ENCODE measurements at regions not wholly inside any gene's neighbourhood (a gene's known extent, or its start where the extent isn't known, plus 50 kb on each side); places are given as distances from the start of the nearest gene placed in this dataset.

GRCh38 chr9:78856144-78856543, 559.2 kb downstream of the PSAT1 start:
- DNase-seq (ENCODE audit: low read depth) = peak; percentile 4
- H3K4me3 ChIP-seq (ENCODE audit: low read depth, low read length) = no peak overlapping the region
- TF ChIP-seq, protein P1, sequence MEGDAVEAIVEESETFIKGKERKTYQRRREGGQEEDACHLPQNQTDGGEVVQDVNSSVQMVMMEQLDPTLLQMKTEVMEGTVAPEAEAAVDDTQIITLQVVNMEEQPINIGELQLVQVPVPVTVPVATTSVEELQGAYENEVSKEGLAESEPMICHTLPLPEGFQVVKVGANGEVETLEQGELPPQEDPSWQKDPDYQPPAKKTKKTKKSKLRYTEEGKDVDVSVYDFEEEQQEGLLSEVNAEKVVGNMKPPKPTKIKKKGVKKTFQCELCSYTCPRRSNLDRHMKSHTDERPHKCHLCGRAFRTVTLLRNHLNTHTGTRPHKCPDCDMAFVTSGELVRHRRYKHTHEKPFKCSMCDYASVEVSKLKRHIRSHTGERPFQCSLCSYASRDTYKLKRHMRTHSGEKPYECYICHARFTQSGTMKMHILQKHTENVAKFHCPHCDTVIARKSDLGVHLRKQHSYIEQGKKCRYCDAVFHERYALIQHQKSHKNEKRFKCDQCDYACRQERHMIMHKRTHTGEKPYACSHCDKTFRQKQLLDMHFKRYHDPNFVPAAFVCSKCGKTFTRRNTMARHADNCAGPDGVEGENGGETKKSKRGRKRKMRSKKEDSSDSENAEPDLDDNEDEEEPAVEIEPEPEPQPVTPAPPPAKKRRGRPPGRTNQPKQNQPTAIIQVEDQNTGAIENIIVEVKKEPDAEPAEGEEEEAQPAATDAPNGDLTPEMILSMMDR (IDR thresholded peaks at IDR 0.05; ENCODE audit: insufficient read depth, low read length) = no peak

DNA sequence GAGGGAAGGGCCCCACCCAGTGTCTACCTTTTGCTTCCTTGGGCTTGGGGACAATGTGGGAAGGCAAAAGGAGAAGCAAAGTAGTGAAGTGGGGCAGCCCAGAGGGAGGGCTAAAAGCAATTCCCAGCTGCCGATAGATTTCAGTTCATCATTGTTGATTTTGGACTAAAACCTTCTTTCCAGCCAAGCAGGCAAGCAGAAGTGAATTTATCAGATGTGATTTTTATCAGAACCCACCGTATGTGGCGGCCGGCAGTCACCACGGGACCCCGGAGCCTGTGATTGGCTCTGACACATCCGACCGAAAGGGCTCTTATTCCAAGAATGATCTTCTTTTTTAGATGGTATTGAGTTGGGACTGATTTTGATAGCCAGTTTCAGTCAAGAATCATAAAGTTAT, 559.9 kb downstream of the PSAT1 start:
- no peak for DNase-seq (ENCODE audit: low read depth)
- TF ChIP-seq, protein P1 (IDR thresholded peaks at IDR 0.05; ENCODE audit: insufficient read depth, low read length) = no peak
- H3K4me3 ChIP-seq (ENCODE audit: low read depth, low read length) = no peak overlapping the region

DNA sequence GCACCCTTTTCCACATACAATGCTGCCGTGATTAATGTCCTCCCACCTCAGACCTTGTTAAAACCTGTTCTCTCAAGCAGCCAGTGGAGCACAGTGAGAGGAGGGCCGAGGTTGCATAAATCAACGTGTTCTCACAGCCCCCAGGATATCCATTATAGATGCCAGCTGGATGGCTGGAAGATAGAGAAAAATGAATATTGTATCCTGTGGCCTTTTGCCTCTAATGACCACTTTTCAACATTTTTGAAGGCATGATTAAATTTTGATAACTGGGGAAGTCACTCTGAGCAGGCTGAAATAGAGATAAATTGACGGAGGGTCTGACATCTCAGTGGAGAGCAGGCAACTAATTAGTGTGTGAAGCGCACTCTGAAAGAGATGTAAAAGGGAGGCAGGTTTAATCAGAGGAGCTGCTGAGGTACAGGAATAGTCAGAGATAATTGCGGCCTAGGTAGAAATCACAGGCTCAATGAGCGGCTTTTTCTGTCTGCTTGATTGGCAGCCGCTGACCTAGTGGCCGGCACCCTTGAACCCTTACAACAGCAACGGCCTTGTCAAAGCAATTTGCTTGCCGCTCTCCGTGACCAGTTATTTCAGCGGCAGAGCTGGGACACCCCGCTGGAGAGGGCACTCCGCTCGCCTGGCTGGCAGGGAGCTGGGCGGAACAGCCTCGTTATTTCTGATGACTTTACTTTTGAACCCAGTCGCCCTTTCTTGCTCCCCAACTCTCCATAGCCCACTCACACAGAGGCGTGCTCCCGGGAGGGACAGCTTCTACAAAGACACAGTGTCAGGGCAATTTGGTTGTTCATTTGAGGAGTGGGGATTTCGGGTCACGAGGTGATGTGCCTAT, 560.7 kb downstream of the PSAT1 start:
- no peak overlapping the region for H3K4me3 ChIP-seq (ENCODE audit: low read depth, low read length)
- DNase-seq (ENCODE audit: low read depth) = no peak
- TF ChIP-seq, protein P1 (IDR thresholded peaks at IDR 0.05; ENCODE audit: insufficient read depth, low read length) = no peak

DNA sequence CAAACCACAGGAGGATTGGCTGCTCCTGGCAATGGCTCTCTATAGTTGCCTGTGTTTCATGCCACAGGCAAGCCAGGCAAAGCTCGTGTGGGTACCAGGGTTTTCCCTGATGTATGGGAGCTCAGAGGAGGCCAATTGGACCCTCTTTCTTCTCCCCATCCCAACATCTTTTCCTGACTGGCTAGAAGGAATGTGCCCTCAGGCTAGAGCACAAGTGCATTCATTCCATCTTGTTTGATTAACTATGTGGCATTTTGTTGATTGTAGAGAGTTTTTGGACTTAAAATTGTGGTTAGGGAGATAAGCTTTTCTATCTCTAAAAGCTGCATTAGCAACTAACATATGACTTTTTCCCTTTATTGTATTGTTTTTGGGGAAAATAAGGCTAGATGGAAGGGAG, 561.3 kb downstream of the PSAT1 start:
- no peak overlapping the region for H3K4me3 ChIP-seq (ENCODE audit: low read depth, low read length)
- DNase-seq (ENCODE audit: low read depth) = peak; percentile 35
- TF ChIP-seq, protein P1 (IDR thresholded peaks at IDR 0.05; ENCODE audit: insufficient read depth, low read length) = no peak

- DNase-seq (ENCODE audit: low read depth) = peak; percentile 57
- TF ChIP-seq, protein P1 (IDR thresholded peaks at IDR 0.05; ENCODE audit: insufficient read depth, low read length) = no peak
- H3K4me3 ChIP-seq (ENCODE audit: low read depth, low read length) = no peak overlapping the region
These were observed 564.0 kb downstream of the PSAT1 start for GRCh38 chr9:78860801-78861475.

DNA sequence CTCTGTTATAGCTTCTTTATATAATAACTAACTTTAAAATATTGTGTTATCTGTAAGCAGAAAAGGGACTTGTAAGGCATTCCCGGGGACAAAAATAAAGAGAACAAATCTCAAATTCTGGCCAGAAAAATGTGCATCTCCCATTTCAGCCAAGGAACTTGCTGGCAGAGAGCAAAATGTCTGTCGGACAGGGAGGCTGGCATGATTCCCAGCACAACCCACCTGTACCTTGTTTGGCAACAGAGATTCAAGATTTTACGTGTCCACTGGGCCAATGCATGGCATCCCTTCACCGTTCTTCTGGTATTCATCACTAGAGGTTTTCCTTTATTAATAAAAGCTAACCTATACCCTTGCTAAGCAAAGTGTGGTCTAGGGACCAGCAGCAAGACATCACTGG, 566.6 kb downstream of the PSAT1 start:
- TF ChIP-seq, protein P1 (IDR thresholded peaks at IDR 0.05; ENCODE audit: insufficient read depth, low read length) = no peak
- H3K4me3 ChIP-seq (ENCODE audit: low read depth, low read length) = no peak overlapping the region
- no peak for DNase-seq (ENCODE audit: low read depth)

Data from fibroblast of the aortic adventitia (primary cell).